ENCODE measurements at regions not wholly inside any gene's neighbourhood (a gene's known extent, or its start where the extent isn't known, plus 50 kb on each side); places are given as distances from the start of the nearest gene placed in this dataset.
"Not testable (repeated sequence)": the region's sequence is repeated elsewhere in the genome, so short reads cannot be mapped to it uniquely, and the experiment has no call there.

- no peak overlapping the region for H3K27ac ChIP-seq
- no peak for TF ChIP-seq CTCF (conservative IDR thresholded peaks at IDR 0.05)
Measured at GRCh38 chr6:88403486-88403885, 237.3 kb upstream of the CNR1 start.

- no peak overlapping the region for H3K27ac ChIP-seq
- no peak for TF ChIP-seq CTCF (conservative IDR thresholded peaks at IDR 0.05)
Measured at GRCh38 chr6:88402909-88403308, 236.8 kb upstream of the CNR1 start.

- H3K27ac ChIP-seq = not testable (repeated sequence)
Measured at GRCh38 chr6:88390998-88391397, 224.9 kb upstream of the CNR1 start.

- no peak overlapping the region for H3K27ac ChIP-seq
- no peak for TF ChIP-seq CTCF (conservative IDR thresholded peaks at IDR 0.05)
Measured at GRCh38 chr6:88388589-88388988, 222.4 kb upstream of the CNR1 start.

DNA sequence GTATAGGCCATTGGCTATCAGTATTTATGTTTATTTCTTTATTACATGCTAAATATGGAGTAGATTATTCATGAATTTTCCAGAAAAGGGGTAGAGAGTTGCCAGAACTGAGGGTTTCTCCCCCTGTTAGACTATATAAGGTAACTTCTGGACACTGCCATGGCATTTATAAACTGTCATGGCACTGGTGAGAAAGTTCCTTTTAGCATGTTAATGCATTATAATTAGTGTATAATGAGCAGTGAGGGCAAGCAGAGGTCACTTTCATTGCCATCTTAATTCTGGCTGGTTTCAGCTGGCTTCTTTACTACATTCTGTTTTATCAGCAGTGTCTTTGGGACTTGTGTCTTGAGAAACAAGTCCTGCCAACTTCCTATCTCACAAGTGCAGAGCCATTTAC is 220.0 kb upstream of the CNR1 start:
- H3K27ac ChIP-seq = no peak overlapping the region
- TF ChIP-seq CTCF (conservative IDR thresholded peaks at IDR 0.05) = no peak

DNA sequence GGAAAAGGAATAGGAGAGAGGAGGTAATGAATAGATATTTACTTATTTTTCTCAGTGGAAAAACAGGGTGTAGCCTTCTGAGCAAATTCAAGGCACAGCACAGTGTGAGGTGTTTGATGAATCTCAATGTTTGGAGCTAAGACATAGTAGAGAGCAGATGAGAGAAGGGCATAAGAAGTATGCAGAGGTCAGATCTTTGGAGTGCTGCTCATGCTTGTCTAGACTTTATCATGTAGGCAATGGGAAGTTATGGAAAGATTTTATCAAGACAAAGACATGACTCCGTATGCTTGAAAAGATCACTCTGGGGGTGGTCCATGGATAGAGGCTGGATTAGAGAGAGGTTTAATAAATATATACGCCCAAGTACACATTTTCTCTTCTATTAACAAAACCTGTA is 217.0 kb upstream of the CNR1 start:
- TF ChIP-seq CTCF (conservative IDR thresholded peaks at IDR 0.05) = no peak
- no peak overlapping the region for H3K27ac ChIP-seq

GRCh38 chr6:88381289-88381642 is 215.1 kb upstream of the CNR1 start:
- no peak overlapping the region for H3K27ac ChIP-seq
- TF ChIP-seq CTCF (conservative IDR thresholded peaks at IDR 0.05) = no peak

- H3K27ac ChIP-seq = no peak overlapping the region
- no peak for TF ChIP-seq CTCF (conservative IDR thresholded peaks at IDR 0.05)
Measured at GRCh38 chr6:88380618-88381288, 214.6 kb upstream of the CNR1 start.

All from VCaP (cell line).